ENCODE measurements at regions not wholly inside any gene's neighbourhood (a gene's known extent, or its start where the extent isn't known, plus 50 kb on each side); places are given as distances from the start of the nearest gene placed in this dataset.
A peak's percentile ranks its signal among the peaks of the same experiment; 100 is the strongest.

- no peaks in the 10 kb centered on the region for H3K36me3 ChIP-seq (ENCODE audit: control insufficient read depth, insufficient read depth, low read length)
- H3K4me3 ChIP-seq (ENCODE audit: low read depth, low read length): no peak overlapping the region
- no peak for DNase-seq (ENCODE audit: low read depth)
- CTCF ChIA-PET: interaction anchor here (0.6 to 1.1 kb wide), 3 partner anchors 49 to 377 kb away, joined by 3 read pairs; no protein-coding TSS in a partner anchor
- no peak for TF ChIP-seq CTCF (IDR thresholded peaks at IDR 0.05; ENCODE audit: insufficient read depth, low read depth, low read length)
- no peaks in the 10 kb centered on the region for H3K27me3 ChIP-seq (ENCODE audit: control insufficient read depth, insufficient read depth, low read length)
- POLR2A ChIA-PET: no interaction called here
Observed at GRCh38 chr13:106996867-106997618, 429.1 kb upstream of the ARGLU1 start.

- CTCF ChIA-PET: interaction anchor here (1.4 kb wide), 1 partner anchor 14 kb away, joined by 3 read pairs; no protein-coding TSS in a partner anchor
- TF ChIP-seq CTCF (IDR thresholded peaks at IDR 0.05; ENCODE audit: insufficient read depth, low read depth, low read length): no peak
- no peak for DNase-seq (ENCODE audit: low read depth)
- Histone ChIP-seq H3K4me3 (ENCODE audit: low read depth, low read length) (no peak overlapping the region), H3K36me3 (ENCODE audit: control insufficient read depth, insufficient read depth, low read length) (no peaks in the 10 kb centered on the region), H3K27me3 (ENCODE audit: control insufficient read depth, insufficient read depth, low read length) (no peaks in the 10 kb centered on the region)
- POLR2A ChIA-PET: no interaction called here
Observed at GRCh38 chr13:106990594-106990993, 422.7 kb upstream of the ARGLU1 start.

GRCh38 chr13:106989876-106990275, 421.9 kb upstream of the ARGLU1 start:
- Histone ChIP-seq H3K4me3 (ENCODE audit: low read depth, low read length) (no peak overlapping the region), H3K27me3 (ENCODE audit: control insufficient read depth, insufficient read depth, low read length) (no peaks in the 10 kb centered on the region), H3K36me3 (ENCODE audit: control insufficient read depth, insufficient read depth, low read length) (no peaks in the 10 kb centered on the region)
- peak; percentile 46 for DNase-seq (ENCODE audit: low read depth)
- ChIA-PET POLR2A (no interaction called here), CTCF (interaction anchor here (1.4 kb wide), 1 partner anchor 15 kb away, joined by 3 read pairs; no protein-coding TSS in a partner anchor)
- TF ChIP-seq CTCF (IDR thresholded peaks at IDR 0.05; ENCODE audit: insufficient read depth, low read depth, low read length): no peak

GRCh38 chr13:106987427-106987785, 419.5 kb upstream of the ARGLU1 start:
- DNase-seq (ENCODE audit: low read depth): no peak
- no peak for TF ChIP-seq CTCF (IDR thresholded peaks at IDR 0.05; ENCODE audit: insufficient read depth, low read depth, low read length)
- H3K27me3 ChIP-seq (ENCODE audit: control insufficient read depth, insufficient read depth, low read length): no peaks in the 10 kb centered on the region
- H3K4me3 ChIP-seq (ENCODE audit: low read depth, low read length): no peak overlapping the region
- ChIA-PET POLR2A (no interaction called here), CTCF (no interaction called here)
- no peaks in the 10 kb centered on the region for H3K36me3 ChIP-seq (ENCODE audit: control insufficient read depth, insufficient read depth, low read length)

GRCh38 chr13:106986687-106987426, 418.9 kb upstream of the ARGLU1 start:
- ChIA-PET CTCF (no interaction called here), POLR2A (no interaction called here)
- Histone ChIP-seq H3K27me3 (ENCODE audit: control insufficient read depth, insufficient read depth, low read length) (no peaks in the 10 kb centered on the region), H3K36me3 (ENCODE audit: control insufficient read depth, insufficient read depth, low read length) (no peaks in the 10 kb centered on the region), H3K4me3 (ENCODE audit: low read depth, low read length) (no peak overlapping the region)
- no peak for TF ChIP-seq CTCF (IDR thresholded peaks at IDR 0.05; ENCODE audit: insufficient read depth, low read depth, low read length)
- no peak for DNase-seq (ENCODE audit: low read depth)

Measured in BJ (cell line).